Osteocyte (in vitro differentiated cells): ENCODE measurements at regions not wholly inside any gene's neighbourhood (a gene's known extent, or its start where the extent isn't known, plus 50 kb on each side); places are given as distances from the start of the nearest gene placed in this dataset.

Source experiments
- DNase-seq: peaks from one replicate; pipeline ENCODE4 v3.0.0; 2021; ENCODE audit warnings: mixed read lengths; ENCODE audit not compliant: unreplicated experiment; ENCODE audit errors: extremely low spot score
- H3K27ac Mint-ChIP-seq: one replicate; pipeline ENCODE4 v1.8.0; 2021; ENCODE audit warnings: mild to moderate bottlenecking, mixed read lengths; ENCODE audit not compliant: unreplicated experiment
- H3K27me3 Mint-ChIP-seq: one replicate; pipeline ENCODE4 v1.8.0; 2021; ENCODE audit warnings: mixed read lengths; ENCODE audit not compliant: unreplicated experiment
- H3K36me3 Mint-ChIP-seq: one replicate; pipeline ENCODE4 v1.8.0; 2021; ENCODE audit warnings: mixed read lengths; ENCODE audit not compliant: unreplicated experiment
- H3K4me1 Mint-ChIP-seq: one replicate; pipeline ENCODE4 v1.8.0; 2021; ENCODE audit warnings: mixed read lengths; ENCODE audit not compliant: unreplicated experiment
- H3K4me3 Mint-ChIP-seq: one replicate; pipeline ENCODE4 v1.8.0; 2021; ENCODE audit warnings: mild to moderate bottlenecking, moderate library complexity, mixed read lengths; ENCODE audit not compliant: unreplicated experiment
- H3K9me3 Mint-ChIP-seq: one replicate; pipeline ENCODE4 v1.8.0; 2021; ENCODE audit warnings: mixed read lengths; ENCODE audit not compliant: unreplicated experiment
- CTCF ChIP-seq: fragments of 200-600 bp; sonication (generic); IDR thresholded peaks from 2 replicates; pipeline ENCODE4 v1.5.0; 2021; ENCODE audit warnings: antibody characterized with exemption, mild to moderate bottlenecking, moderate library complexity

- H3K27me3 Mint-ChIP-seq: peaks cover 10% of the 10 kb centered on the region
- no peak overlapping the region for H3K27ac Mint-ChIP-seq
- no peaks in the 10 kb centered on the region for H3K9me3 Mint-ChIP-seq
- peaks cover 7% of the 10 kb centered on the region for H3K4me1 Mint-ChIP-seq
- TF ChIP-seq CTCF: no peak
- H3K4me3 Mint-ChIP-seq: no peak overlapping the region
- no peaks in the 10 kb centered on the region for H3K36me3 Mint-ChIP-seq
- DNase-seq: no peak
Measured at GRCh38 chr4:15317246-15317645, 110.6 kb upstream of the C1QTNF7 start.

GRCh38 chr4:15318621-15319348 is 109.0 kb upstream of the C1QTNF7 start:
- Mint-ChIP-seq H3K4me3 (no peak overlapping the region), H3K27ac (no peak overlapping the region), H3K36me3 (no peaks in the 10 kb centered on the region), H3K4me1 (peaks cover 7% of the 10 kb centered on the region), H3K9me3 (no peaks in the 10 kb centered on the region), H3K27me3 (peaks cover 7% of the 10 kb centered on the region)
- no peak for DNase-seq
- no peak for TF ChIP-seq CTCF

GRCh38 chr4:15320121-15320678 is 107.6 kb upstream of the C1QTNF7 start:
- H3K4me1 Mint-ChIP-seq: peaks cover 7% of the 10 kb centered on the region
- peaks cover 7% of the 10 kb centered on the region for H3K27me3 Mint-ChIP-seq
- H3K4me3 Mint-ChIP-seq: no peak overlapping the region
- TF ChIP-seq CTCF: no peak
- no peaks in the 10 kb centered on the region for H3K9me3 Mint-ChIP-seq
- no peak for DNase-seq
- no peak overlapping the region for H3K27ac Mint-ChIP-seq
- H3K36me3 Mint-ChIP-seq: no peaks in the 10 kb centered on the region

- H3K4me3 Mint-ChIP-seq: no peak overlapping the region
- TF ChIP-seq CTCF: no peak
- no peaks in the 10 kb centered on the region for H3K9me3 Mint-ChIP-seq
- DNase-seq: no peak
- no peaks in the 10 kb centered on the region for H3K36me3 Mint-ChIP-seq
- peaks cover 8% of the 10 kb centered on the region for H3K4me1 Mint-ChIP-seq
- H3K27ac Mint-ChIP-seq: no peak overlapping the region
- H3K27me3 Mint-ChIP-seq: no peaks in the 10 kb centered on the region
Measured at GRCh38 chr4:15322006-15322405, 105.8 kb upstream of the C1QTNF7 start.

GRCh38 chr4:15325987-15326386 is 101.8 kb upstream of the C1QTNF7 start:
- Mint-ChIP-seq H3K36me3 (no peaks in the 10 kb centered on the region), H3K27ac (no peak overlapping the region), H3K4me1 (peaks cover 16% of the 10 kb centered on the region), H3K27me3 (no peaks in the 10 kb centered on the region), H3K9me3 (no peaks in the 10 kb centered on the region), H3K4me3 (no peak overlapping the region)
- no peak for TF ChIP-seq CTCF
- no peak for DNase-seq
